ENCODE measurements at regions not wholly inside any gene's neighbourhood (a gene's known extent, or its start where the extent isn't known, plus 50 kb on each side); places are given as distances from the start of the nearest gene placed in this dataset.

GRCh38 chr2:59833941-59834340 lies 719.5 kb downstream of the BCL11A start:
- TF ChIP-seq CTCF (conservative IDR thresholded peaks at IDR 0.05) (no peak), EZH2 (IDR thresholded peaks at IDR 0.05; ENCODE audit: low read depth) (no peak)

All from PC-9 (cell line).